Hypothalamus (tissue), 51 donors: ENCODE measurements at regions not wholly inside any gene's neighbourhood (a gene's known extent, or its start where the extent isn't known, plus 50 kb on each side); places are given as distances from the start of the nearest gene placed in this dataset.

ENCODE experiments used
- DNase-seq, 51 donors: peaks; one replicate each; lab custom pipeline; 2025; lab: John Stamatoyannopoulos, UW

DNA sequence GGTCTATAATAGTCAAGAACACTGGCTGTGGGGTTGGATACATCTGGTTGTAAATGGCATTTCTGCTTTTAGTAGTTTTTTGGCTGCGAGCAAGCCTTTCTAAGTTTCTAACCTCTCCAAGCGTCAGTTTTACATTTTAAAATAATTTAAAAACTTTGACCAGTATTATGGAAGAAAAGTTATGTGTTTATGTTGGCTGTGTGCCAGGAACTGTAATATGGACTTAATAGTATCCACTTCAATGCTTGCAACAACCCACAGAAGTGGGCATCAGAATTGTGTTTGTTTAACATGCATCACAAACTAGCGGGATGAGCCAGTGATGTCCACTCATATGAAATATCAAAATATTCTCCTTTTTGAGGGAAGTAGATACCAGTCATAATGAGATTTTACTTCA, 844.2 kb downstream of the JRKL start:
- DNase-seq = no peak

DNA sequence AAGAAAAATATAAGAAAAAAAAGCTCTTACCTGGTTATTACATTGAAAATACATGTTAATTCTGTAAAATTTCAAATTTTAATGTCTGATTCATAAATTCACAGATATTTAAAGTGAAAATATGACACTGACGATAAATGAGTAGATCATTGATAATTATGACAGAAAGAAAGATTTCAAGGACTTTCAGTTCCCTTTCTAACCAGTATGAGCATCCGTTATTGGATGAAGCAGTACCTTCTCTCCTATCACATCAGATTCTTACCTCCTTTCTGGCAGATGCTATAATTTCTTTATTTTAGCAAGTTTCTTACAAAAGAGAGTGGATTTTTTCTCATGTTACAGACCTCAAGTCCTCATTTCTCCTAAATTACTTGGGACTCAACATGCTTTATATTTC, 847.3 kb downstream of the JRKL start:
- no peak for DNase-seq

DNA sequence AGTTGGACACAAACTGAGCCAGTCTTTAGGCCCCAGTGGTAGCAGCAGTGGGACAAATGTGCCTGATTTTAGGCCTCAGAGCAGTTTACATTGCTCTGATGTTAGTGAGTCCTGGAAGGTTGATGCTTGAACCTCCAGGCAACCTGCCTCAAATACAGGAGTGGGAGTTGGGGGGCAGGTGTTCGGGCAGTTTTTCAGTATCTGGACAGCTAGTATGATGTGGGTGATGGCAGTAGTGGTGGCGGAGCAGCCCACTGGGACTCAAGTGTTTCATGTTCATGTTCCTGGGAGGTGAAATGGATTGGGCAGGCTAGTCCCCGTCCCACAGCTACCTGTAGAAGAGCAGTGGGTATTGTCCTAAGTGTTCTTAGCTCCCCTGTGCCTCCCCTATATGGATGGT, 857.8 kb downstream of the JRKL start:
- no peak for DNase-seq

DNA sequence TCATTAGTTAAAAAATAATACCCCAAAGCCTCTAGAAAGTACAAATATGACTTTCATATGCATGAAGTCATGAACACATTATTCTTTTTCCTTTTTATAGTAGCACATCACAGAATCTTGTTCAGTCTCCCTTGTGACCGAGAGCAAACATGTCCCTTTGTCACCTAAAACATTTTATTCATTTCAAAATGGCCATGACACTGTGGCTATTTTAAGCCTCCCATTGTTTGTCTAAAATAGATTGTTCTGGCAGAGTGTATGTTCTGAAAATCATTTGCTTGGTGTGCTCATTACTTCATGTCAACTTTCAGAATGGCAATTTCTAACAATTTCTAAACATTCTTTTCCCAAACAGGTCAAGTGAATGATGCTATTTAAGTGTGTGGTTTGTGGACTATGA, 865.0 kb downstream of the JRKL start:
- no peak for DNase-seq

DNA sequence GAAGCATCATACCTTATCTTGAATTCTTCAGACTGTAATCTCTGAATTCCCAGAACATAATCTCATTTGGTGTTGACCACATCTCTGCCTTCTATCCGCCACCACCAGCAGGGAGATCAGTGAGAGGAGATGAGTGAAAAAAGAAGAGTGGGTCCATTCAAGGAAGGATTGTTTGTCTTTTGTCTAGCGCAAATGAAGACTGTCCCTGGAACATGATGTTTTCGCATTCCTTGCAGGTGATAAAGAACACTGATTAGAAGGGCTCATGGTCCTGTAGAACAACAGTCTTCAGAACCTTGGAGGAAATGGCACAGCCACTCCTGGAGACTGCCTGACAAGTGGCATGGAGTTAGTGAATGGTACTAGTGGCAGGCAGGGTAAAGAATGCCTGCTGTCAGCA, 869.6 kb downstream of the JRKL start:
- no peak for DNase-seq

DNA sequence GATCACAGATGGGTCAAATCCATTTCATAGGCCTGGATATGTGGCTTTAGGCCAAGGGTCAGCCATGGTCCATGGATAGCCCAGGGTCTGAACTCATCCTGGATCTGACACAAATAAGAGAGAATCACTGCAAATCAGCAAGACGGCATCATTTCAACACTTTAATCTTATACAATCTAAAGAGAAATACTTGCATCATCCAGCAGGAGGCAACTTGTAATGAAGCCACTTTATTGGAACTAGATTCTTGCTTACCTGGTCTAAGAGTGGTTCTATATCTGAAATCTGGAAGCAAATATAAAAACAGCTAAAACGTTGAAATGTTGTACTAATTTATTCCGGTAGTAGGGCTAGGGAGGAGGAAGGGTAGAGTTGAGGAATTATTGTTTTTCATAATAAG, 870.1 kb downstream of the JRKL start:
- no peak for DNase-seq

DNA sequence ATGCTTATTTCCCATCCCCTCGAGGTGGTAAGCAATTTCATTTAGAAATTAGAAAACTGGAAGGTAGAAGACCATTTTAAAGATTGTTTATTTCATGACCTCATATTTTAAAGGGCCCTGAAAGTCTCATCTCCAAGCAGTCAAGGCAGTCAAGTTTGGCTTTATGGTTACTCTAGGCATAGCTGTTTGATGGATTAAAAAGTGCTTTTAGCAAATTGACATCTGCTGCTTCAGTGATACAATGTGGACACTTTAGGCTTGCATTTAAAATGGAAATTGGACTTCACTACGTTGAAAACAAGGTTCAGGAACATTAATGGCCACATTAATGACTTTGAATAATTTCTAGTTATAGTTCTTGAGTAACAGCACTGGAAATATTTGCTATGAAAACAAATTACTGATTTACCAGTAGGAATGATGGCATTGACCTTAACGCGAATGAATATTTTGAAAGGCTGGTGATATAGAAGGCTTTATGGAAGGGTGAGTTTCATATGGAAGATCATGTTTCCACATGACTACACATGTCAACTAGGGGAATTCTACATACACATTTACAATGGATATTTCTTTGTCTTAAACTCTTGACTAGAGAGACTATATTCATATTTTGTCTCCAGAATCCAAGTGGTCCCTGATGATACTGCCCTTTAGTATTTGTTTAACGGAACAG, 873.5 kb downstream of the JRKL start:
- no peak for DNase-seq

DNA sequence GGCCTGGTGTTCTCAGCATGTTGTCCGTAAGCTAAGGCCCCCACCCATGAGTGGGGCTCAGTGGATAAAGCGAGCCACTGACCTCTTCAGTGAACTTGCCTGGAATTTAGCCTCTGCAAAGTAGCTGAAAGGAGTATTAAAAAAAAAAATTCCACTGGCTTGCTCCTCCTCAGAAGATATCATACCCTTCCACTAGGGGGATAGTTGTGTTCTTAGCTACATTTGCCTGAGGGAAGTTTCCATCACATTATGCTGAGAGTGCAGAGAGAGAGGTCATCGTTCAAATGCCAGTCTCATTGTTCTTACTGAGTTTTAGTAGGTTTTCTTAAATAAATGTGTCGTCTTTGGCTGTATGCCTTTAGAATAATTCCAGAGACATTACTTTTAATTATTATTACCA, 879.7 kb downstream of the JRKL start:
- no peak for DNase-seq

DNA sequence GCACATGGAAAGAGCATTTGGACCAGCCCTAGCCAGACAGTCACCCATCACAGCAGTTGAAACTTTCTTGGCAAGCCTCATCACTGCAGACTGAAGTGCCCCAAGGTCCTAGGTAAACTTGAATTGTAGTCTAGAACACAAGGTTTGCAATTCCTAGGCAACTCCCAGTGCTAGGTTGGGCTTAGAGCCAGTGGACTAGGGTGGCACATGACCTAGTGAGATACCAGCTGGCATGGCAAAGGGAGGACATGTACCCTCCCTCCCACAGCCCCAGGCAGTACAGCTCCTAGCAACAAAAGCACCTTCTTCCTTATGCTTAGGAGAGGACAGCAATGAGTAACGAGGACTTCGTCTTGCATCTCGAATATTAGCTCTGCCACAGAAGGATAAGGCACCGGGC, 889.5 kb downstream of the JRKL start:
- DNase-seq = no peak

DNA sequence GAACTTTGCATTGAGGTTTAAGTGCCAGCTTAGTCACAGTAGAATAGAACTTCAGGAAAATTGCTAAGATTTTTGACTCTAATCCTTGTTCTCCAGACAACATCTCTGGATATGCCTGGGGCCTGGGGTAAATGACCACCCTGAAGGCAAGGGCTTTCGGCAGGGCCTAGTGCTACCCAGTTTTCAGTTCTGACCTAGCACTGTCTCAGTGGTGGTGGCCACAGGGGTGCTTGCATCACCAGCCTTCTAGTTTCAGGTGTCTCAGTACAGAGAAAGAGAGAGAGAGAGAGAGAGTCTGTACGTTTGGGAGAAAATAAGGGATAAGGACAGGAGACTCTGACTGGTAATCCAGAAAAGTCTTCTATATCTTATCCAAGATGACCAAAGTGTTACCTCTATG, 890.5 kb downstream of the JRKL start:
- DNase-seq = no peak

DNA sequence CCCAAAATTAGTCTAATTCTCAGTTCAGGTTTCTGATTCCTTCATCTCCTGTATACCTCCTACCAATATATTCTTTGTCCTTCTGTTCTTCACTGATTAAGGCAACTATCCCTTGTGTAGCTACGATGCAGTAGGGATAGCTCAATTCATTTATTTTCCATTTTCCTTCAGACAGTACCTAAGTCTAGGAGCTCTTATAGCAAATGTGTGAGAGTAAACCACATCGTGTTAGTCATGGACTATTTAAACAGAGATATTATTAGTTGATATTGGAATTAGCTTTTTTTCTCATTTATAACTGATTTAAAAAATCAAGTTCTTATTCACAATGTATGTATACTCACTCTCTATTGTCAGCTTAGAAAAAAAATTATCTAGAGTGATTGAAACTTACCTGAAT, 900.0 kb downstream of the JRKL start:
- no peak for DNase-seq

DNA sequence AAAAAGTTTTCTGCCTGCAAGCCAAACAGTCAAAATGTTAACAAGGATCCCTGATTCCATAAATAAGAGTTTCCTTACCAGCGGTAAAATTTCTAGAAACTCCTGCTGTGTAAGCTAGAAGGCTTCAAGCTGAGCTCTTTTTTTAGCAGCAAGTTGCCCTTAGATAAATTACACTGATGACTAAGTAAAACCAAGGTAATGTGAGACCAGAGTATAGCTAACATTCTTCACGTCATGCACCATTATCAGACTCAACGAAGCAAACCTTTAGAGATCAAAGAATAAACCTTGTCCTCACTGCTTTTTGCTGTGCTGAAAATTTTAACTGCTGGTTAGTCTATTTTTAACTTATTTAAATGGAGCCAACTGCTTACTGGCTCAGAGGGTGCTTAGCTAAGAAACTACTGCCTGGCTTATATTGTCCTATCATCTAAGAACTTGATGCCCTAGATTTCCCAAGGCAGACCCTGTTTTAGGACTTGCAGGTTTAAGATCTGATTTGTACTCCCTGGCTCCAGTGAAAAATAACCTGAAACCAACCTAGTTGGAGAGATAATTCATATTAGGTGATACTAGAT, 900.7 kb downstream of the JRKL start:
- no peak for DNase-seq

DNA sequence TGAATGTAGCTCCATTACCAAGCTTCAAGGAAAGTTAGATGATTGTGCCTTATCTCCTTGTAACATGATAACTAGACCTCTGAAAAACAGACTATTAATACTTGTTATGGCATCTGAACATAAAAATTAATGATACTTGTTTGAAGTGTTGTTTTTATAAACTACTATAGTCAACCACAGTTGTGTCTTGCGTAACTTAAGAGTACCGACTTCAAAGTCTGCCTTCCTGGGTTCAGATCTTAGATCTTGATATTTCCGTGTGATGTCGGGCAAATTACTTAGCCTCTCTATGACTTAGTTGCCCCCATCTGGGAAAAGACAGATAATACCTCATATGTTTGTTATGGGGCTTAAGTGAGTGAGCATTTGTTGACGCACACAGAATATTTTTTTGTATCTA, 906.5 kb downstream of the JRKL start:
- no peak for DNase-seq

DNA sequence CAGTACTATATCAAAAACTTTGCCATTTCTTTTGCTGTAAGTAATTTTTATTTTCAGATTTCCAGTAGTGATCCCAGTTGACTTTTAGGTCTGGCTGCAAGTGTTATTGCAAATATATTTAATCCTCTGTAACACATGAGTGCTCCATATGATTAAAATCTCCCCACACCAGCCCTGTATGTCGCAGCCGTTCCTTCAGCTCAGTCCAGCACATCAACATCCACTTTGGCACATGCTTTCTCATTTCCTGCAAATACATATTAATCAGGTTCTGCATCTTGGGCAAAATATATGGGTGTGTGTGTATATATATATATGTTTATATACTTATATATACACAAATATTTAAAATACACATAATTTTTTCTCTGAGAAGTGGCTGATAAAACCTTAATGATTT, 919.5 kb downstream of the JRKL start:
- no peak for DNase-seq

DNA sequence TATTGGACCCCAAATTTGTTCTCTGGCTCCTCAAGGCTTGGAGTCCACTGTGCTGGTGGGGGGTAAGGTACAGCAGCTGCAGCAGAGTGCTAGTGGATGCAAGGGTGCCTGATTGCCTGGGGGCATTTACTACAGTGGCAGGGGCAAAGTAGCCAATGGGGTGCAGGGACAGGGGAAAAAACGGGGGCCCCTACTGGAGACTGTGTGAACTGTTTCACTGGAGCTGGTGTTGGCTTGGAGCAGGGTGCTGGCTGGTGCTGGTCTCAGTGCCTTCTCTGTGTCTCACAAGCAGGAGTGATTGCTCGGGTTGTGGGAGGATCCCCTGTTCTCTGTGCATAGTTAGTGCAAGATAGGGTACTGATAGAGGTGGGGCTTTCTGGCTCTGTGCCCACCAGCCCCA, 935.9 kb downstream of the JRKL start:
- DNase-seq = no peak

DNA sequence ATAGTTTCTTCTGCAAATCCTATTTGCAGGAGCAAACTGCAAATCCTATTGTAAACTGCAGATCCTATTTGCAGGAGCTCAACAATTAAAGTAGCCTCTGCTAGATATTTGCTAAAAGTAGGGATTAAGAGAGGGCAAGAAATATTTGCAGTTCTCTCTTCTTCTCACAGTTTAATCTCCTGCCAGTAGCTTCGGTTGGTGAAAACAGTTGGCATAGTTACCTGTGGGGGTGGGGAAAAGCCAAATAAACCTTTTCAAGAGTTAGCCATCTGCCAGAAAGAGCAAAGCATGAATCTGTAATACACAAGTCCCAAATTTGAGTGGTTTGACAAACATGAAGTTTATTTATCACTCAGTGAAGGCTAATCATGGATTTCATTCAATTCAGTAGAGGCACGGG, 942.5 kb downstream of the JRKL start:
- no peak for DNase-seq

DNA sequence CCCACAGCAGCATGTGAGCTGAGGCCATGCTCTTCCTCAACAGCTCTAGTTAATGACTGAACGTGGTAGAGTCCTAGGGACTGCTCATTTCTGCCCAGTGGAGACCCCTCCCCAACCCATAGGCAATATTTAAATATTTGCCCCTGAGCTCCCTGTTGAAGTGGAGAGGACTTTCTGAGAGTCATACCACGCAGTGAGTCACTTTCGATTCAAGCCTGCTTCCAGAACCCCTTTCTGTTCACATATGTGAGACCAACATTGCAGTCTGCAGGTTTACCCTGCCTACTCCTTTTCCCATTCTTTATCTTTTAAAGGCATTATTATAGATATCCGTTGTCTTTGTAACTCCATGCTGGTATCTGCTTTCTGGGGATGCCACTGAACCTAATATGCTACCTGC, 946.3 kb downstream of the JRKL start:
- DNase-seq = no peak

DNA sequence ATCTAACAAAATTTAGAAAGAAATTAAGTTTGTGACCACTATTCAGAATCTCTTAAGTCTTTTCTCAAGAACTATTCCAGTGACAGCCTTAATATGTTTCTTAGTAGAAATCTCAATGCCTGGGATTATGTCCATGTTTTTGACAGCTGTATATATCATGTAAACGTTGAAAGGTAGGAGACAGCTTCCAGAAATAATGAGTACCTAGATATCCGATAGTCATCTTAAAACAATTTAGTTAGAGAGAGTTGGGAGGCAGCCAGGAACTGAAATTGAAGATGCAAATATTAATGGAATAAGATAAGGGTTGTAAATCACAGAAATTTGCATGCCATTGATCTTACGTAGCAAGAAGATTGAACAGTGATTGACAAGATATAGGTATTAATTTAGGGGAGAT, 955.2 kb downstream of the JRKL start:
- no peak for DNase-seq

DNA sequence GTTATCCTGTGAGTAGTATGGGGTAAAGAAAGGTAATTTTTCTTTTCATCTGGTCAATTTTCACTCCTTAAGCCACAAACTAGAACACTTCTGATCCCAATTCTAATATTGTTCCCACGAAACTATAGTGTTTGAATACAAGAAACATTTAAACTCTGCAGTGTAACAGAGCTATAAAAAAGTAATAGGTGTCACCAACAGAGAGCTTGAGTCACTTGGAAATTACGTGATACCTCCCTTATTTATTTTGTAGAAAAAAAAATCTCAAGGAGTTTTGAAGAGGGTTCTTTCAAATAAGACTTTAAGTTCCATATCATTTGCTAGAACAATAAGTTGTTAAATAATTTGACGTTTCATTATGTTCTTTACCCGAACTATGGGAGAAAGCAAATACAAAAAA, 959.4 kb downstream of the JRKL start:
- no peak for DNase-seq

DNA sequence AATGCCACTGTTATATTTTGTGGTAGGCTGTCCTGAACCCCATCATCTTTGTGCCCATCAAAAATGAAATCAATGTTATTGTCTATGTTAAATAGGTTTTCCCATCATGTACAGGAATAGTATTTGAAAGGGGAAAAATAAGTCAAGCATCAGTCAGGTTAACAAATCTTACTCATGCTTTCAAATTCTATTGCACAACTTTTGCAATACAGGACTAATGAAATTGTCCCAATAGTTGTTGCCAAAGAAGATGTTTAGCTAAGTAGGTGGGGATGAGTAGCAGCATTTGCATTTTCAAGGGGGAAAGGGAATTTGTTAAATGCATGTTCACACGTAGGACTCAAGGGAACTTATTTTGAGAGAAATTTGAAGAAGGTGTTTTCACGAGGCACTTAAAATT, 962.1 kb downstream of the JRKL start:
- no peak for DNase-seq

DNA sequence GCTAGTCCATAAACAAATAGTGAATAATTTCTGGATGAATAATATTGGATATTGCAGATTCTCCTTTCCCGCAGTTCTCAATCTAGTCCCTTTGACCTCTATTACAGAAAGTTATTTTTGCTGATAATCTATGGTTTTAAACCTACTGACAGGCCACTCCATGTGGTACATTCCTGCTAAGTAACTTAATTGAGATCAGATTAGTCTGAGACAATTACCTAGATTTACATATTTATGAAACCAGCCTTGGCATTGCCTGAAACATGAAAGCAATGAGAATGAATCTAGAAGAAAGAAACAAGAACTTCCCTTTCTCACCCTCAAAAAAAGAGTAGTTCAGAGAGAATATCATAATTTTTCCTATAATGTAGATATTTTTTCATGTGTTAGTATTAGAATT, 964.2 kb downstream of the JRKL start:
- peak in 1 of 51 donors; percentile 13 for DNase-seq

DNA sequence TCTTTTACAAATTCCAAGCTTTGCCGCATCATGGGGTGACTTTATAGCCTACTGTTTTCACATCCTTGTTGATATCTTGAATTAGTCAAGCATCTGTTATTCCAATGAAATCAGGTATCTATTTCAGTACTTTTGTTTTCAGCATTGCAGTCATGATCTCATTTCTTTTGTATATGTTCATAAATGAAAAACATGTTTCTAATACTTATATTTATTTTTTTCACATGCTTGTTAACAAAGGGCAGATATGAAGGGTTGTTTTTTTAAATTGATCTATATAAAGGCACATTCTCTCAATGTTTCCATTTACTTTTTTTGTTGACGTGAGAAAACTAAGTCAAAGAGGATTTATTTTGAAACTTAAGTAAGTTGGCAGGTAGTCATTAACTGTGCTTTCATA, 964.8 kb downstream of the JRKL start:
- DNase-seq = no peak

DNA sequence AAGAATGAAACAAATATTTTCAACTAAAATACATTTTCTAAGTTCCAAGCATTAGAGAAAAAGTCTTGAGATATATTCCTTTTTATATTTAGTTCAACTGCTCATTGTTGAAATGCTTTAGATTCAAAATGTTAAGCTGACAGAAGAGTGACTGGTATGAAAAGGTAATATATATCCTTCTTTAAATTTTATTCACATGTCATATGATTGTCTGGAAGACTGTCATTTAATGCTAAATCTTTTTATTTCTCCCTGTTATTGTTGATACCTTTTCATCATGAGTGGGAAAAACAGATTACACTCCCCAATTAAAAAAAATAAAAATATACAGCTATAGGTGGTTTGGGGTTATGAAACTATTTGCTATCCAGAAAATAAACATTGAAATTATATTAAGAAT, 965.4 kb downstream of the JRKL start:
- no peak for DNase-seq
